Adrenal gland (tissue), 5 donors: ENCODE measurements at regions not wholly inside any gene's neighbourhood (a gene's known extent, or its start where the extent isn't known, plus 50 kb on each side); places are given as distances from the start of the nearest gene placed in this dataset.
"Not testable (repeated sequence)": the region's sequence is repeated elsewhere in the genome, so short reads cannot be mapped to it uniquely, and the experiment has no call there.

ENCODE experiments used
- CTCF ChIP-seq, 6 experiments: fragments of 450-650 bp in 4 of 6; fragments of 200-600 bp in 2 of 6; sonication (generic) in 1 of 6; IDR thresholded peaks; 1 replicate in 5 of 6; 2 replicates in 1 of 6; pipeline versions ENCODE4 v1.5.1 to v1.8.0; 2016 to 2021; ENCODE audit warnings: antibody characterized with exemption in 6 of 6, mild to moderate bottlenecking in 2 of 6, moderate library complexity in 1 of 6
- POLR2A ChIP-seq, 2 donors: fragments of 450-650 bp; IDR thresholded peaks; one replicate each; pipeline ENCODE4 v1.6.1; 2017; ENCODE audit warnings: antibody characterized with exemption in 2 of 2, mild to moderate bottlenecking in 2 of 2, moderate library complexity in 1 of 2
- donor health status: DM: no; HTN: no; CAD: no.

- not testable (repeated sequence) for TF ChIP-seq CTCF, POLR2A (IDR thresholded peaks at IDR 0.05)
Observed at GRCh38 chrX:65407662-65408061, 126.9 kb downstream of the LAS1L start.
